GM12864 (cell line): ENCODE measurements at regions not wholly inside any gene's neighbourhood (a gene's known extent, or its start where the extent isn't known, plus 50 kb on each side); places are given as distances from the start of the nearest gene placed in this dataset.

Source experiments
- DNase-seq: peaks from one replicate; pipeline ENCODE4 v3.0.0-alpha.2; 2011; ENCODE audit warnings: low read depth
- H3K4me3 ChIP-seq: 2 replicates; pipeline ENCODE4 v1.5.1; 2011; ENCODE audit warnings: mild to moderate bottlenecking, low read depth, low read length, control low read depth
- CTCF ChIP-seq: IDR thresholded peaks from 2 replicates; pipeline ENCODE4 v1.5.1; 2011; ENCODE audit warnings: low read depth, mild to moderate bottlenecking, moderate library complexity, low read length, control low read depth, inconsistent platforms; ENCODE audit errors: missing control alignments

DNA sequence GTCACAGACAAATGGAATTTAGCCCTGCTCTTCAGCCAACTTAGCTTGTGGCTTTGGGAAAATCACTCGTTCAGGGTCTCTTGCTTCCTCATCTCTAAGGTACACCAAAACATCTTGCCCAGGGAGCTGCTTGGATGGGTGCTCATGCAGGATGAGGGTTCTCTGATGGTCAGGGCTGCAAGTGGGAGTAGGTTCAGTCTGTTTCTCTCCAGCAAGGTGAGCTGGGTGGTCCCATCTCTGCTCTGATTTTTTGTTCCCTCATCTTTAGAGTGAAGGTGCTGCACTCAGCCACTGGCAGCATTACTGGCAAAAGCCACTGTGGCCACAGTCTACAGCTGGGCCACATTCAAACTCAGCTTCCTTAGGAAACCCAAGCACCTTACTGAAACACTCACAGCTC, 149.9 kb upstream of the GPR26 start:
- no peak for DNase-seq
- no peak for TF ChIP-seq CTCF
- H3K4me3 ChIP-seq = no peak overlapping the region

- H3K4me3 ChIP-seq = no peak overlapping the region
- no peak for TF ChIP-seq CTCF
- no peak for DNase-seq
Observed at GRCh38 chr10:123517426-123517825, 148.7 kb upstream of the GPR26 start.

DNA sequence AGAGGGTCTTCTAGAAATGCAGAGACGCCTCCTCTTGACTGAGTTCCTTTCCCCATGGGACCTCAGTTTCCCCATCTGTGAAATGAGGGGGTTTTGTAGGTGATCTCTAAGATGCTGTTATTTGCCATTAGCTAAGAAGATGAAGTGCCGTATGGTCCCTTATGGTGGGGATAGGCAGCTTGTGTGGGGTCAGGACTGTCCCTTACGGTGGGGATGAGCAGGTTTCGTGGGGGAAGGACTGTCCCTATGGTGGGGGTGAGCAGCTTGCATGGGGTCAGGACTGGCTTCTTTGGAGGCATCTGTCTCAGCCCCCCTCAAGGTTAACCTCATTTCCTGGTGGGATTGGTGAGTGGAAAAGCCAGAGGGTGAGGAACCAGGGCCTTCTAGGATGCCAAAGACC, 148.3 kb upstream of the GPR26 start:
- no peak overlapping the region for H3K4me3 ChIP-seq
- no peak for TF ChIP-seq CTCF
- DNase-seq = no peak

DNA sequence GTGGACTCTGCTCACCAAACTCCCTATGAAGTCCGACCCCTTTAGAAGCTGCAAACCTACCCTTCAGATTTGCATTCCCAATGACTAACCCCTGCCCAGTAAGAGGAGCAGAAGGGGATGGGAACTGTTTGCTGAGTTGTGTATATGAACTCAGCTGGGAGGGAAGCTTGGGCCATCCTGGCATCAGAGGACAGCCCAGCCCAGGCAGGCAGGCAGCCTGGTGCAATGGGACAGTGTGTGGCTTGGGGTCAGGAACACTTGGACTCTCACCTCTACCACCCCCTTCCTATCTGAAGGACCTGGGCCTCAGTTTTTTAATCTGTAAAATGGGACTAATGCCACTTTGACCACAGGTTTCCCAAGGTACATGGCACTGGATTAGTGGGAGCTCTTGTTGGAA, 147.4 kb upstream of the GPR26 start:
- H3K4me3 ChIP-seq = no peak overlapping the region
- no peak for TF ChIP-seq CTCF
- DNase-seq = no peak

- H3K4me3 ChIP-seq = no peak overlapping the region
- no peak for TF ChIP-seq CTCF
- DNase-seq = no peak
Observed at GRCh38 chr10:123519861-123520260, 146.3 kb upstream of the GPR26 start.

- DNase-seq = no peak
- TF ChIP-seq CTCF = no peak
- H3K4me3 ChIP-seq = no peak overlapping the region
Observed at GRCh38 chr10:123521076-123521475, 145.1 kb upstream of the GPR26 start.

- no peak for TF ChIP-seq CTCF
- DNase-seq = no peak
- no peak overlapping the region for H3K4me3 ChIP-seq
Observed at GRCh38 chr10:123521556-123521955, 144.6 kb upstream of the GPR26 start.
